SK-N-SH (cell line): ENCODE measurements at regions not wholly inside any gene's neighbourhood (a gene's known extent, or its start where the extent isn't known, plus 50 kb on each side); places are given as distances from the start of the nearest gene placed in this dataset.

ENCODE experiments used
- CTCF ChIA-PET: fragments of 300-600, 350-600 bp; formaldehyde crosslinking; extraction: SDS; loops from one replicate; lab custom pipeline; 2021; lab: Yijun Ruan, JAX
- POLR2A ChIA-PET: fragments of 350-600 bp; sonication (Branson Sonifier 250); formaldehyde crosslinking; extraction: SDS; loops from one replicate; lab custom pipeline; 2020; ENCODE audit warnings: antibody characterized with exemption, inconsistent platforms; lab: Yijun Ruan, JAX
- DNase-seq: peaks from one replicate; pipeline ENCODE4 v3.0.0; 2012
- H2AFZ ChIP-seq: fragments of 200-600 bp; sonication (generic); 2 replicates; pipeline ENCODE4 v1.8.1; 2016; ENCODE audit warnings: antibody characterized with exemption, mild to moderate bottlenecking, low read depth
- H3F3A ChIP-seq: fragments of 200-600 bp; sonication (generic); replicated peaks from 2 replicates; pipeline ENCODE3; 2016; ENCODE audit warnings: antibody characterized with exemption, mild to moderate bottlenecking; ENCODE audit not compliant: insufficient read depth
- H3K27ac ChIP-seq, 2 experiments: fragments of 200-500 bp in 1 of 2; fragments of 200-600 bp in 1 of 2; sonication (Bioruptor generic) in 1 of 2; sonication (generic), shearing (Covaris generic) in 1 of 2; 2 replicates each; pipeline versions ENCODE4 v1.5.1 to v1.6.1; 2014 to 2016; ENCODE audit warnings: low read depth in 2 of 2, inconsistent platforms in 1 of 2, low read length in 1 of 2, mild to moderate bottlenecking in 1 of 2, mixed read lengths in 1 of 2
- H3K27me3 ChIP-seq: fragments of 200-600 bp; sonication (generic), shearing (Covaris generic); 2 replicates; pipeline ENCODE4 v1.6.1; 2016; ENCODE audit warnings: mixed run types; ENCODE audit not compliant: insufficient read depth
- H3K36me3 ChIP-seq, 2 experiments: fragments of 200-500 bp in 1 of 2; fragments of 200-600 bp in 1 of 2; sonication (Bioruptor generic) in 1 of 2; sonication (generic) in 1 of 2; replicated peaks in 1 of 2; 2 replicates each; pipeline versions ENCODE3 to v1.5.1; 2014 to 2016; ENCODE audit warnings: low read length in 1 of 2, mild to moderate bottlenecking in 1 of 2; ENCODE audit not compliant: insufficient read depth in 2 of 2, control insufficient read depth in 1 of 2
- H3K4me1 ChIP-seq, 2 experiments: fragments of 200-500 bp in 1 of 2; fragments of 200-600 bp in 1 of 2; sonication (Bioruptor generic) in 1 of 2; sonication (generic), shearing (Covaris generic) in 1 of 2; 2 replicates each; pipeline versions ENCODE4 v1.5.1 to v1.6.1; 2014 to 2016; ENCODE audit warnings: low read depth in 1 of 2, low read length in 1 of 2, mixed run types in 1 of 2; ENCODE audit not compliant: insufficient read depth in 2 of 2, control insufficient read depth in 1 of 2
- H3K4me2 ChIP-seq: fragments of 200-600 bp; sonication (generic), shearing (Covaris generic); 2 replicates; pipeline ENCODE4 v1.6.1; 2017; ENCODE audit warnings: mixed run types
- H3K4me3 ChIP-seq, 2 experiments: fragments of 200-500 bp in 1 of 2; fragments of 200-600 bp in 1 of 2; sonication (Bioruptor generic) in 1 of 2; sonication (generic), shearing (Covaris generic) in 1 of 2; 2 replicates each; pipeline versions ENCODE4 v1.5.1 to v1.8.1; 2014 to 2016; ENCODE audit warnings: low read depth in 2 of 2, inconsistent platforms in 1 of 2, low read length in 1 of 2, mild to moderate bottlenecking in 1 of 2, mixed read lengths in 1 of 2, moderate library complexity in 1 of 2
- H3K79me2 ChIP-seq: fragments of 200-600 bp; sonication (generic); 2 replicates; pipeline ENCODE4 v1.8.1; 2017; ENCODE audit warnings: mild to moderate bottlenecking; ENCODE audit not compliant: insufficient read depth
- H3K9ac ChIP-seq: fragments of 200-600 bp; sonication (generic); 2 replicates; pipeline ENCODE4 v1.6.1; 2017; ENCODE audit warnings: mixed run types
- H3K9me2 ChIP-seq: fragments of 200-600 bp; sonication (generic); 2 replicates; pipeline ENCODE4 v1.6.1; 2017; ENCODE audit warnings: mixed run types
- H3K9me3 ChIP-seq: fragments of 200-600 bp; sonication (generic); 2 replicates; pipeline ENCODE4 v1.6.1; 2017; ENCODE audit warnings: mixed run types, mild to moderate bottlenecking, moderate library complexity
- H4K20me1 ChIP-seq: fragments of 200-600 bp; sonication (generic); 2 replicates; pipeline ENCODE4 v1.6.1; 2017; ENCODE audit warnings: mild to moderate bottlenecking, mixed run types; ENCODE audit not compliant: insufficient read depth
- EP300 ChIP-seq, 2 experiments: IDR thresholded peaks; 2 replicates each; pipeline versions ENCODE4 v1.4.0 to v1.6.1; 2012; ENCODE audit warnings: borderline replicate concordance in 1 of 2, low read depth in 1 of 2, low read length in 1 of 2
- FOSL2 ChIP-seq: IDR thresholded peaks from 2 replicates; pipeline ENCODE4 v1.4.0; 2012; ENCODE audit warnings: low read depth, mild to moderate bottlenecking, moderate library complexity, borderline replicate concordance
- FOXJ3 ChIP-seq: sonication (generic); formaldehyde crosslinking; IDR thresholded peaks from 2 replicates; pipeline ENCODE4 v1.5.1; 2020; ENCODE audit warnings: mild to moderate bottlenecking, missing genetic modification reagents
- FOXM1 ChIP-seq: IDR thresholded peaks from 2 replicates; pipeline ENCODE4 v1.4.0; 2012; ENCODE audit warnings: low read depth, mild to moderate bottlenecking
- GABPA ChIP-seq: IDR thresholded peaks from 2 replicates; pipeline ENCODE4 v1.4.0; 2012; ENCODE audit warnings: low read depth, mild to moderate bottlenecking
- GATA2 ChIP-seq: sonication (generic); formaldehyde crosslinking; IDR thresholded peaks from 2 replicates; pipeline ENCODE4 v1.5.0; 2020; ENCODE audit warnings: mild to moderate bottlenecking, missing genetic modification reagents
- JUND ChIP-seq: IDR thresholded peaks from 2 replicates; pipeline ENCODE4 v1.4.0; 2012
- MEF2A ChIP-seq: IDR thresholded peaks from 2 replicates; pipeline ENCODE4 v1.4.0; 2012; ENCODE audit warnings: low read depth, borderline replicate concordance
- MXI1 ChIP-seq: IDR thresholded peaks from 2 replicates; pipeline ENCODE4 v1.6.1; 2012; ENCODE audit warnings: mild to moderate bottlenecking, low read depth, low read length, improper control_type of control experiment
- NFIC ChIP-seq: IDR thresholded peaks from 2 replicates; pipeline ENCODE4 v1.4.0; 2012; ENCODE audit warnings: borderline replicate concordance
- NRF1 ChIP-seq: IDR thresholded peaks from 2 replicates; pipeline ENCODE4 v1.6.1; 2012; ENCODE audit warnings: low read depth, mild to moderate bottlenecking, low read length
- POLR2AphosphoS5 ChIP-seq: IDR thresholded peaks from 2 replicates; pipeline ENCODE4 v1.6.1; 2012; ENCODE audit warnings: low read depth, low read length
- RAD21 ChIP-seq: IDR thresholded peaks from 2 replicates; pipeline ENCODE4 v1.6.1; 2012; ENCODE audit warnings: mild to moderate bottlenecking, low read length
- RFX5 ChIP-seq: IDR thresholded peaks from 2 replicates; pipeline ENCODE4 v1.6.1; 2012; ENCODE audit warnings: mild to moderate bottlenecking, improper control_type of control experiment, low read length
- RXRA ChIP-seq: IDR thresholded peaks from 2 replicates; pipeline ENCODE4 v1.4.0; 2012; ENCODE audit warnings: low read depth, mild to moderate bottlenecking, borderline replicate concordance
- SMC3 ChIP-seq: IDR thresholded peaks from 2 replicates; pipeline ENCODE4 v1.6.1; 2012; ENCODE audit warnings: low read depth, low read length, improper control_type of control experiment
- TAF1 ChIP-seq: IDR thresholded peaks from 2 replicates; pipeline ENCODE4 v1.6.1; 2012; ENCODE audit warnings: low read depth, mild to moderate bottlenecking, low read length, moderate library complexity, borderline replicate concordance
- WGBS: methylation state at CpG from one replicate; pipeline ENCODE4 v1.1.6; 2017; ENCODE audit warnings: low lambda C conversion rate; 5-methylcytosine and 5-hydroxymethylcytosine counted together
- TF ChIP-seq, protein P1 (sequence below): fragments of 150-350 bp; IDR thresholded peaks from 2 replicates; pipeline ENCODE4 v1.6.1; 2017; ENCODE audit warnings: antibody characterized with exemption, low read length, low read depth, borderline replicate concordance
- TF ChIP-seq, protein P2 (sequence below): IDR thresholded peaks from 2 replicates; pipeline ENCODE4 v1.4.0; 2012; ENCODE audit warnings: low read depth, borderline replicate concordance
- TF ChIP-seq, protein P3 (sequence below): IDR thresholded peaks from 2 replicates; pipeline ENCODE4 v1.4.0; 2012; ENCODE audit warnings: low read depth
- TF ChIP-seq, protein P4 (sequence below): IDR thresholded peaks from 2 replicates; pipeline ENCODE4 v1.6.1; 2012; ENCODE audit warnings: mild to moderate bottlenecking, low read depth, low read length, moderate library complexity
- TF ChIP-seq, protein P5 (sequence below): IDR thresholded peaks from 2 replicates; pipeline ENCODE4 v1.4.0; 2012; ENCODE audit warnings: low read depth, borderline replicate concordance

DNA sequence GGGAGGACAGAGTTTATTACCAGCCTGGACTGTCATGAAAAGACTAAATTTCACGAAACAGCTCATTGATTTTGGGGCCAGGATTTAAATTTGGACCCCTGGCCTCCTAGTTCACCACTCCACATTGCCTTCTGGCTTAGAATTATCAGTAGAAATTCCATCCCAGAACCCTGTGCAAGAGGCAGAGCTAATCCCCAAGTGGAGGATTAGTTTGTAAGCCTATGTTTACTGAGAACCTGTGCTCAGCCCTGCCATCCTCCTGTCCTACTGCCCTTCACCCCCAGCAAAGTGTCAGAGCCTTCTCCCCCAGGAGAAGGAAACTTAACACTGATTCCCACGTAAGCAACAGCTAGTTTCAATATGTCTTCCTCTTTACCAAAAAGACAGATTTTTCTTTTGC, 99.4 kb downstream of the SST start:
- no peak overlapping the region for H3K4me2 ChIP-seq
- H3K9me3 ChIP-seq: no peaks in the 10 kb centered on the region
- H3K27me3 ChIP-seq: peaks cover 5% of the 10 kb centered on the region; the same call in 1 of the 2 replicates
- H3K4me3 ChIP-seq: no peak overlapping the region
- CTCF ChIA-PET: interaction anchor here (1.4 to 1.7 kb wide), 2 partner anchors 109 to 170 kb away, joined by 3 to 5 read pairs; no protein-coding TSS in a partner anchor
- no peaks in the 10 kb centered on the region for H3K79me2 ChIP-seq
- H2AFZ ChIP-seq: no peak overlapping the region
- POLR2A ChIA-PET: no interaction called here
- WGBS: 0% methylated on average over 2 of the region's 2 CpGs
- H3K36me3 ChIP-seq: no peaks in the 10 kb centered on the region
- no peak overlapping the region for H3K27ac ChIP-seq
- no peaks in the 10 kb centered on the region for H3K9me2 ChIP-seq
- no peaks in the 10 kb centered on the region; a peak in 1 of 4 replicates for H3K4me1 ChIP-seq
- no peaks in the 10 kb centered on the region for H4K20me1 ChIP-seq
- peaks cover 4% of the 10 kb centered on the region for H3F3A ChIP-seq
- H3K9ac ChIP-seq: no peak overlapping the region
- no peak for DNase-seq
- no peak for TF ChIP-seq NRF1
- TF ChIP-seq FOXJ3 (CRISPR knock-in tag): no peak
- TF ChIP-seq GABPA: no peak
- TF ChIP-seq, protein P1, sequence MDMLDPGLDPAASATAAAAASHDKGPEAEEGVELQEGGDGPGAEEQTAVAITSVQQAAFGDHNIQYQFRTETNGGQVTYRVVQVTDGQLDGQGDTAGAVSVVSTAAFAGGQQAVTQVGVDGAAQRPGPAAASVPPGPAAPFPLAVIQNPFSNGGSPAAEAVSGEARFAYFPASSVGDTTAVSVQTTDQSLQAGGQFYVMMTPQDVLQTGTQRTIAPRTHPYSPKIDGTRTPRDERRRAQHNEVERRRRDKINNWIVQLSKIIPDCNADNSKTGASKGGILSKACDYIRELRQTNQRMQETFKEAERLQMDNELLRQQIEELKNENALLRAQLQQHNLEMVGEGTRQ: no peak
- TF ChIP-seq NFIC: no peak
- TF ChIP-seq, protein P2, sequence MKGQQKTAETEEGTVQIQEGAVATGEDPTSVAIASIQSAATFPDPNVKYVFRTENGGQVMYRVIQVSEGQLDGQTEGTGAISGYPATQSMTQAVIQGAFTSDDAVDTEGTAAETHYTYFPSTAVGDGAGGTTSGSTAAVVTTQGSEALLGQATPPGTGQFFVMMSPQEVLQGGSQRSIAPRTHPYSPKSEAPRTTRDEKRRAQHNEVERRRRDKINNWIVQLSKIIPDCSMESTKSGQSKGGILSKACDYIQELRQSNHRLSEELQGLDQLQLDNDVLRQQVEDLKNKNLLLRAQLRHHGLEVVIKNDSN: no peak
- TF ChIP-seq SMC3: no peak
- no peak for TF ChIP-seq JUND
- no peak for TF ChIP-seq RAD21
- TF ChIP-seq FOXM1: no peak
- TF ChIP-seq FOSL2: no peak
- no peak for TF ChIP-seq TAF1
- TF ChIP-seq MEF2A: no peak
- TF ChIP-seq, protein P3, sequence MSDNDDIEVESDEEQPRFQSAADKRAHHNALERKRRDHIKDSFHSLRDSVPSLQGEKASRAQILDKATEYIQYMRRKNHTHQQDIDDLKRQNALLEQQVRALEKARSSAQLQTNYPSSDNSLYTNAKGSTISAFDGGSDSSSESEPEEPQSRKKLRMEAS: no peak

DNA sequence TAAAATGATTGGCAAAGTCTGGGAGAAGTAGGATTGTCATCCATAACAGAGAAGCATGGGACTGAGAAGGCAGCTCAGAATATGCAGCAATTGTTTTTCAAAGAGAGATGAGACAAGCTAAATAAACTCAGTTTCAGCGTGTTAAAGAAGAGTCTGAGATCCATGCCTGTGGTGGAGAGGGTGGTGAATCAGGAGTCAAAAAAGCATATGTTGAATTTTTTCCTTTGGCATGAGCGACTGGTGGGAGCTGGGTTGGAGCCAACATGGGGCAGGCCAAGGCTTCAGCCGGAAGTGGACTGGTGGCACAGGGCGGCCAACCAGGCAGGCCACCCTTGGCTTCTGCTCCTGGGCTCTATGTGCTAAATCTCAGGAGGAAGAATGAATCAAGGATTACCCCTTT, 102.0 kb downstream of the SST start:
- H3K4me3 ChIP-seq: no peak overlapping the region
- TF ChIP-seq, protein P2: no peak
- TF ChIP-seq MXI1 (no peak), RXRA (no peak), EP300 (IDR thresholded peaks at IDR 0.05; ENCODE audit: borderline replicate concordance in 1 of 2, low read depth in 1 of 2, low read length in 1 of 2) (no peak), POLR2AphosphoS5 (no peak), JUND (no peak), RFX5 (no peak), GATA2 (no peak)
- TF ChIP-seq, protein P4, sequence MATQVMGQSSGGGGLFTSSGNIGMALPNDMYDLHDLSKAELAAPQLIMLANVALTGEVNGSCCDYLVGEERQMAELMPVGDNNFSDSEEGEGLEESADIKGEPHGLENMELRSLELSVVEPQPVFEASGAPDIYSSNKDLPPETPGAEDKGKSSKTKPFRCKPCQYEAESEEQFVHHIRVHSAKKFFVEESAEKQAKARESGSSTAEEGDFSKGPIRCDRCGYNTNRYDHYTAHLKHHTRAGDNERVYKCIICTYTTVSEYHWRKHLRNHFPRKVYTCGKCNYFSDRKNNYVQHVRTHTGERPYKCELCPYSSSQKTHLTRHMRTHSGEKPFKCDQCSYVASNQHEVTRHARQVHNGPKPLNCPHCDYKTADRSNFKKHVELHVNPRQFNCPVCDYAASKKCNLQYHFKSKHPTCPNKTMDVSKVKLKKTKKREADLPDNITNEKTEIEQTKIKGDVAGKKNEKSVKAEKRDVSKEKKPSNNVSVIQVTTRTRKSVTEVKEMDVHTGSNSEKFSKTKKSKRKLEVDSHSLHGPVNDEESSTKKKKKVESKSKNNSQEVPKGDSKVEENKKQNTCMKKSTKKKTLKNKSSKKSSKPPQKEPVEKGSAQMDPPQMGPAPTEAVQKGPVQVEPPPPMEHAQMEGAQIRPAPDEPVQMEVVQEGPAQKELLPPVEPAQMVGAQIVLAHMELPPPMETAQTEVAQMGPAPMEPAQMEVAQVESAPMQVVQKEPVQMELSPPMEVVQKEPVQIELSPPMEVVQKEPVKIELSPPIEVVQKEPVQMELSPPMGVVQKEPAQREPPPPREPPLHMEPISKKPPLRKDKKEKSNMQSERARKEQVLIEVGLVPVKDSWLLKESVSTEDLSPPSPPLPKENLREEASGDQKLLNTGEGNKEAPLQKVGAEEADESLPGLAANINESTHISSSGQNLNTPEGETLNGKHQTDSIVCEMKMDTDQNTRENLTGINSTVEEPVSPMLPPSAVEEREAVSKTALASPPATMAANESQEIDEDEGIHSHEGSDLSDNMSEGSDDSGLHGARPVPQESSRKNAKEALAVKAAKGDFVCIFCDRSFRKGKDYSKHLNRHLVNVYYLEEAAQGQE: no peak
- TF ChIP-seq, protein P5, sequence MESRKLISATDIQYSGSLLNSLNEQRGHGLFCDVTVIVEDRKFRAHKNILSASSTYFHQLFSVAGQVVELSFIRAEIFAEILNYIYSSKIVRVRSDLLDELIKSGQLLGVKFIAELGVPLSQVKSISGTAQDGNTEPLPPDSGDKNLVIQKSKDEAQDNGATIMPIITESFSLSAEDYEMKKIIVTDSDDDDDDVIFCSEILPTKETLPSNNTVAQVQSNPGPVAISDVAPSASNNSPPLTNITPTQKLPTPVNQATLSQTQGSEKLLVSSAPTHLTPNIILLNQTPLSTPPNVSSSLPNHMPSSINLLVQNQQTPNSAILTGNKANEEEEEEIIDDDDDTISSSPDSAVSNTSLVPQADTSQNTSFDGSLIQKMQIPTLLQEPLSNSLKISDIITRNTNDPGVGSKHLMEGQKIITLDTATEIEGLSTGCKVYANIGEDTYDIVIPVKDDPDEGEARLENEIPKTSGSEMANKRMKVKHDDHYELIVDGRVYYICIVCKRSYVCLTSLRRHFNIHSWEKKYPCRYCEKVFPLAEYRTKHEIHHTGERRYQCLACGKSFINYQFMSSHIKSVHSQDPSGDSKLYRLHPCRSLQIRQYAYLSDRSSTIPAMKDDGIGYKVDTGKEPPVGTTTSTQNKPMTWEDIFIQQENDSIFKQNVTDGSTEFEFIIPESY: no peak

More for the DNA sequence above, 102.0 kb downstream of the SST start:
- no peak overlapping the region for H3K4me2 ChIP-seq
- no peaks in the 10 kb centered on the region for H3K9me2 ChIP-seq
- ChIA-PET CTCF (no interaction called here), POLR2A (no interaction called here)
- 15% methylated on average over 3 of the region's 4 CpGs for WGBS
- H3K9ac ChIP-seq: no peak overlapping the region
- H3K79me2 ChIP-seq: no peaks in the 10 kb centered on the region
- peaks cover 4% of the 10 kb centered on the region for H3F3A ChIP-seq
- no peaks in the 10 kb centered on the region; a peak in 1 of 4 replicates for H3K4me1 ChIP-seq
- no peak overlapping the region for H2AFZ ChIP-seq
- H3K36me3 ChIP-seq: no peaks in the 10 kb centered on the region
- no peaks in the 10 kb centered on the region for H4K20me1 ChIP-seq
- H3K27ac ChIP-seq: no peak overlapping the region
- H3K9me3 ChIP-seq: no peaks in the 10 kb centered on the region
- peaks cover 11% of the 10 kb centered on the region; the same call in 1 of the 2 replicates for H3K27me3 ChIP-seq
- DNase-seq: no peak
